ENCODE measurements at regions not wholly inside any gene's neighbourhood (a gene's known extent, or its start where the extent isn't known, plus 50 kb on each side); places are given as distances from the start of the nearest gene placed in this dataset.

DNA sequence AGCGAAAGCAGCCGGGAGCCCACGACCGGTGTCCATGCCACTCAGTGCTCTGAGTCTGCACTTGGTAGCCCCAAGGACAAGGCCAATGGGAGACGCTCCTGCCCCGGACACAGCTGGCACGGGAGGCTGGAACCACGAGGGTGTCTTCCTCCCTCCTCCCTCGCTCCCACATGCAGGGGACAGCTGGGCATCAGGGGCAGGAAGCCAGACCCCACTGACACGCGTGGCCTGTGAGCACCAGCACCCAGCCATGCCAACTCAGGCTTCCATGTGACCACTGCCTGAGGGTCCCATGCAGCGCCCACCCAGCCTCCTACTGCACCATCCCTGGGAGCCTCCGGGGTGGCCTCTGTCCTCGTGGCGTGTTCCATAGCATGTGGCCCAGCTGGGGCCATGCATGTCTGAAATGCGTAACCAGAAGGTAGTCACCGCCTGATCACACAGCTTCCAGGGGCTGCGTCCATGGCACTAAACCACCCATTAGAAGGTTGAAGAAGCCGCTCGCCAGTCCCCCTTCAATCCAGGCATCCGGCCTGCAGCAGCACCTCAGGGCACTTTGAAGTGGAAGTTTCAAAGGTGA, 323.2 kb upstream of the SALL3 start:
- TF ChIP-seq BACH2 (CRISPR knock-in tag; IDR thresholded peaks at IDR 0.05; ENCODE audit: borderline replicate concordance) = no peak
- TF ChIP-seq CSDC2 (CRISPR knock-in tag; IDR thresholded peaks at IDR 0.05) = no peak
- TF ChIP-seq PATZ1 (CRISPR knock-in tag; IDR thresholded peaks at IDR 0.05; ENCODE audit: borderline replicate concordance) = no peak
- TF ChIP-seq ZFP30 (CRISPR knock-in tag; IDR thresholded peaks at IDR 0.05) = no peak
- TF ChIP-seq, protein P1, sequence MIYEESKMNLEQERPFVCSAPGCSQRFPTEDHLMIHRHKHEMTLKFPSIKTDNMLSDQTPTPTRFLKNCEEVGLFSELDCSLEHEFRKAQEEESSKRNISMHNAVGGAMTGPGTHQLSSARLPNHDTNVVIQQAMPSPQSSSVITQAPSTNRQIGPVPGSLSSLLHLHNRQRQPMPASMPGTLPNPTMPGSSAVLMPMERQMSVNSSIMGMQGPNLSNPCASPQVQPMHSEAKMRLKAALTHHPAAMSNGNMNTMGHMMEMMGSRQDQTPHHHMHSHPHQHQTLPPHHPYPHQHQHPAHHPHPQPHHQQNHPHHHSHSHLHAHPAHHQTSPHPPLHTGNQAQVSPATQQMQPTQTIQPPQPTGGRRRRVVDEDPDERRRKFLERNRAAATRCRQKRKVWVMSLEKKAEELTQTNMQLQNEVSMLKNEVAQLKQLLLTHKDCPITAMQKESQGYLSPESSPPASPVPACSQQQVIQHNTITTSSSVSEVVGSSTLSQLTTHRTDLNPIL (CRISPR knock-in tag; IDR thresholded peaks at IDR 0.05; ENCODE audit: low read depth) = no peak
